NCI-H345 treated with DMSO at 0.1 percent for 48 hours (cell line): ENCODE measurements at regions not wholly inside any gene's neighbourhood (a gene's known extent, or its start where the extent isn't known, plus 50 kb on each side); places are given as distances from the start of the nearest gene placed in this dataset.

Experiments used
- DNase-seq: peaks from one replicate; lab custom pipeline; 2025; ENCODE audit not compliant: unreplicated experiment; lab: John Stamatoyannopoulos, UW

DNA sequence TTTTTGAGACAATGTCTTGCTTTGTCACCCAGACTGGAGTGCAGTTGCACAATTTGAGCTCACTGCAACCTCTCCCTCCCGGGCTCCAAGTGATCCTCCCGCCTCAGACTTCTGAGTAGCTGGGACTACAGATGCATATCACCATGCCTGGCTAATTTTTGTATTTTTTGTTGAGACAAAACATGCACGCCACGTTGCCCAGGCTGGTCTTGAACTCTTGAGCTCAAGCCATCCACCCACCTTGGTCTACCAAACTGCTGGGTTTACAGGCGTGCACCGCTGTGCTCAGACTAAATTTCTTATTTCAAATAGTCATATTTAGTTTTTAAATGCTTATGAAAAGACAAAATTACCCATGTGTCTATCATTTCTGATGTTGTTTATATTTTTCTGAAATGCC lies 2324.1 kb downstream of the MAT2B start:
- DNase-seq: no peak

DNA sequence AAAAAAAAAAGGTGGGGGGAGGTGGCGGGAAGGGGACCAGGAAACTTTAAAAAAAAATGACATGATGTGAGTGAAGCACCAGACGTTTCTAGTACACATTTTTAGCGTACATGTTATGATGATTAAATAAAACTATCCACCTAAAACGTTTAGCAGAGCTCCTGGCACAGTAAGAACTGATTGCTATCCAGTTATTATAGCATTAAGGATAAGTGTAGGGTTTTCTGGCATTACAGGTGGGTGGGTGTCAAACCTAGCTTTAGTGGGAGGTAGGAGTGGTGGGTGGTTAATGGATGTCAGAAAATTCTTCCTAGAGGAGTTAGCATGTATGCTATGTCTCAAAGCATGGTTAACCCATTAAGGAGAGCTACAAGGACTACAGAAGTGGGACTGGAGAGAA lies 2329.5 kb downstream of the MAT2B start:
- DNase-seq: no peak

DNA sequence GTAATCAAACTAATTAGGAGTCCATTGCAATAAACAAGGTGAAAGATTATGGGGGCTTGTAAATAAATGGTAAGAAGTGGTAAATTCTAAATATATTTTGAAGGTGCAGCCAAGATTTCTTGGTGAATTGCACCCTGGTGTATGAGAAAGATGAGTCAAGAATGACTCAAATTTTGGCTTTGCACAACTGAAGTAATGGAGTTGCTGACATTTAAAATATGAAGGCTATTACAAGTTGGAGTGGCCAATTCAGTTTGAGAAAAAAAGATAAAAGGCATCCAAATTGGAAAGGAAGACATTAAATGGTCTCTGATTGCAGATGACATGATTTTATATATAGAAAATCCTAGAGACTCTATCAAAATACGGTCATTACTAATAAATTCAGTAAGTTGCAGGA lies 2330.6 kb downstream of the MAT2B start:
- no peak for DNase-seq

GRCh38 chr5:165837286-165837685 lies 2331.9 kb downstream of the MAT2B start:
- no peak for DNase-seq

DNA sequence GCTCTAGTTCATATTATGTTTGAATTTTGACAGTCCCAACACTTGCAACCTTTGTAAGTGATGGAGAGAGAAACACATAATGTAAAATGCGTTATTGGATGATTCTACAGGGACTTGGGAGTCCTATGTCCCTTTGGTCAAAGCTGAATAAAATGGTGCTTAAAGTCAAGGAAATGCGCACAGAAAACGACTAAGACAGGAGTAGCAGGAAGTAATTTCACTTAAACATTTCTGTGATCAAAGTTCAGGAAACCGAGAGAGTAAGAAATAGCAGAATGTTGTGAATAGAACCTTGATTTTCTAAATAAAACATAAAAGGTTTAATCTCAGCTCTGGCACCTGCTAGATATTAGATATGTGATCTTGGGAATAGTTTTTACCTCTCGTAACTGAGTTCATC lies 2339.2 kb downstream of the MAT2B start:
- no peak for DNase-seq

GRCh38 chr5:165858118-165858517 lies 2352.7 kb downstream of the MAT2B start:
- DNase-seq: no peak

- no peak for DNase-seq
Measured at GRCh38 chr5:165859251-165859650, 2353.8 kb downstream of the MAT2B start.

DNA sequence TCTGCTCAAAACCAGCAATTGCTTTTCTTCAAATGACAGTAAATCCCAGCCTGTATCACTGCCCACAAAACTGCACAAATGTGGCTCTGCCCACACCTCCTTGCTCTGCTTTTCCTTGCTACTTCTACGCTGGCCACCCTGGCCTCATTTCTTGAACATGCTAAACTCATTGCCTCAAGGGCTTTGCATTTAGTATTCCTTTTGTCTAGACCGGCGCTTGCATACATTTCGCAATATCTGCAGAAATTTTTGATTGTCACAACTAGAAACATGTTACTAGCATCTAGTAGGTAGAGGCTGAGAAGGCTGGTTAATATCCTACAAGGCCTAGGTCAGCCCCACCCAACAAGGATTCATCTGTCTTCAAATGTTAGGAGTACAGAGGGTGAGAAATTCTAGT lies 2357.8 kb downstream of the MAT2B start:
- DNase-seq: no peak

DNA sequence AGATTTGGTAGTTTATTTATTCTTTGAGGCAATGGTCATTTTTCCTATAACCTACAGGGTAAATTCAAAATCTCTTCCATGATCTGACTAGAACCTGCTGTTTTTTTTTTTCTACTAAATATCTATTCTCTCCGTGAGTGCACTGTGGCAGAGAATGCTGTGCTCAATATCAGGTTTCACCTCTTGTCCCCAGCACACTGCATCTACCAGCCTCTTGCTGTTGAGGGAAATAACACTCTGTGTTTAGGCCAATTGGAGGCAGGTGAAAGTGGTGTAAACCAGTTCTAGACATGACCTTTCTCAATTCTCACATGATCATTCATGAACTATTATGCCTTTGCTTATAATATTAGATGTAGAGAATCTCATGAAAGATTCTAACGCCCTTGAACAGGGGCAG lies 2365.9 kb downstream of the MAT2B start:
- DNase-seq: no peak

- no peak for DNase-seq
Measured at GRCh38 chr5:165874851-165875250, 2369.4 kb downstream of the MAT2B start.

GRCh38 chr5:165876538-165876937 lies 2371.1 kb downstream of the MAT2B start:
- DNase-seq: no peak

GRCh38 chr5:165877475-165877874 lies 2372.1 kb downstream of the MAT2B start:
- DNase-seq: no peak

DNA sequence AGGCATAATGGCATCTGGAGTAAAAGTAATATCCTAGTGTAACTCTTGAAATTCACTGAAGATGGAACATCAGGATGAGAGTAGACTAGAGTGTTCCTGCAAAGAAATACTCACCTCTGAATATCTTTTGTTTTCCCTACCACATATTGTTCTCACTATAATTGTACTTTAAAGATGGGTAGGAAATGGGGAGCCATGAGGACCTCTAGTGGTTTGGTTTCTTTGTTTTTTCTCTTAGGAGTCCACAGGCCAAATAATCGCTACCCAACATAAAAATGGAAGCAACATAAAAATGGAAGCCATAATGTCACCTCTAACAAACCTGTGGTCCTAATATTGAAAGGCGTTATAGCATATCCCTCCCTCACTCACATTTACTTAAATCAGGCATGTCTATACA lies 2375.8 kb downstream of the MAT2B start:
- no peak for DNase-seq

DNA sequence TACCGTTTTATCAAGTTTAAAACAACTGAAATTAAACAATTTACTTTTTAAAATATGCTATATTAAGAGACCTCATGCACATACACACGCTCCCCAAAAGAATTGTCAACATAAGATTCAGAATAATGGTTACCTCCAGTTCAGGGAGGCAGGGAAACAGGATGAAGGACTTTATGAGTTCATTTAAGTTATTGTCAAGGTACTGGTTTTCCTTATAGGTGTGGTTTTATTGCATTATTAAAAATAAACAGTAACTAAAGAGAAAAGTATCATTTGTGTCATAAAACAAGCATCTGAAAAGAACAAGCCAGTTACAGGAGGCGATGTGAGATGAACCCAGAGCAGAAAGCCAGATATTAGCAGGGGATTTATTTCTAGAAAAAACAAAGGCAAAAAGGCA lies 2376.7 kb downstream of the MAT2B start:
- no peak for DNase-seq

DNA sequence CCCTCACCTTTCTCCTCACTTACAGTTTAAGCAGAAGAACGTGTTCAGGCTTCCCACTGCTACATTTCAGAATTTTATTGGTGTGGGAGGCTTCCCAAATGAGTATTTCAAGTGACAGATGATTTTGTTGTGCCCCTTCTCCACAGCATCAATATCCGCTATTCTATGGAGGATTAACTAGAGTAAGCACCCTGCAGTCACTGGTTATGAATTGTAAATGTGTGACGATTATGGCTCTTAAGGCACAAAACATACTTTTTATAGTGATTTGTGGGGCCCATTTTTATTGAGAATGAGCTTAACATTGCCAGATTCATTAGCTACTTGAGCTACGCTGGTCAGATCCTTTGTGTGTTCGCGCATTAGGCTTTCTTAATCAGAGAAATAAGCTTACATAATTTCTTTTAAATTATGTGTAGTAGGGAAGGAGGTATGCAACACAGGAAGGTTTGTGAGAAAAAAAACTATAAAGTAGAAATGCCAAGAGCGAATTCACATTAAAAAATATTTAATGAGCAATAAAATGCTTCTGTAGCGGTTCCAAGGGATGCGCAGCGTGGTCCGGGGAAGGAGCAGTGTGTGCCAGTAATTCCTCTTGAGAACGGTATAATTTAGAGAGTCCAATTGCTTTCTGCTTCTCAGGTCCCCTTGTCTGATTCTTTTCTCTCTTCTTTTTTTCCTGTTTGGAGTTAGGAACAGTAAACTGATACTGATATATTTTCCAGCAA lies 2380.4 kb downstream of the MAT2B start:
- DNase-seq: no peak

- no peak for DNase-seq
Measured at GRCh38 chr5:165887147-165887546, 2381.7 kb downstream of the MAT2B start.

DNA sequence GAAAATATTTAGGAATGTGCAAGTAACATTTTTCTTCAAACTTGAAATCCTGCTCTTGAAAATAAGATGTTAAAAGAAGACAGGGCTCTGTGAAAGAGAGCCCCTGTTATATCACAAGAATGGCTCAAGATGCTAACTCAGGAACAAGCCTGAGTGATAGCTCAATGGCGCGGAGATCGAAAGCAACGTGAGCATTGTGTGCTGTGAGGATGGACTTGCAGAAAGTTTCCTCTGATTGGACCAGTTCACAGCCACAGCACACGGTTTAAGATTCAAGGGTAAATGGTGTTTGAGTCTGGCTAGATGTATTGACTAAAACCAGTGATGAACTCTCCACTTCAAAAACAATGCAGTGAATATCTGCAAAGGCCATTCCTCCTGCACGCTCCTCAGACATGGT lies 2387.0 kb downstream of the MAT2B start:
- DNase-seq: no peak

DNA sequence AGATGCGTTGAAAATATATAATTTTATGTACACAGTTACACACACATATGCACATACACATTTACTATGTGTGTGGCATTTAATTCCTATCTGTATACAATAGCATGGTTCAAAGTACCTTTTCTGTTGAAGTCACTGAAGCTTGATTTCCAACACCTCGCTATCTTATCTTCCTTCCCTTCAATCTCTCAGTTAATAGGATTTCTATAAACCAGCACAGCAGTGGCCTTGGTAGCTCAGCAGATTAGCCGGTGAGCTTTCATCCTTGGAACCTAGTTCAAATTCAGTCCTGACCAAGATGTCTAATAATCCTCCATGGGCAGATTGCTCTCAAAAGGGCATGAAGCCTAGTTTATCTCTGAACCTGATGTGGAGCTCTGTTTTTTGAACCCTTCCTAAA lies 2389.5 kb downstream of the MAT2B start:
- DNase-seq: no peak

- DNase-seq: no peak
Measured at GRCh38 chr5:165903835-165904234, 2387.6 kb upstream of the WWC1 start.

- no peak for DNase-seq
Measured at GRCh38 chr5:165906871-165907270, 2384.6 kb upstream of the WWC1 start.

- DNase-seq: no peak
Measured at GRCh38 chr5:165913059-165913458, 2378.4 kb upstream of the WWC1 start.

DNA sequence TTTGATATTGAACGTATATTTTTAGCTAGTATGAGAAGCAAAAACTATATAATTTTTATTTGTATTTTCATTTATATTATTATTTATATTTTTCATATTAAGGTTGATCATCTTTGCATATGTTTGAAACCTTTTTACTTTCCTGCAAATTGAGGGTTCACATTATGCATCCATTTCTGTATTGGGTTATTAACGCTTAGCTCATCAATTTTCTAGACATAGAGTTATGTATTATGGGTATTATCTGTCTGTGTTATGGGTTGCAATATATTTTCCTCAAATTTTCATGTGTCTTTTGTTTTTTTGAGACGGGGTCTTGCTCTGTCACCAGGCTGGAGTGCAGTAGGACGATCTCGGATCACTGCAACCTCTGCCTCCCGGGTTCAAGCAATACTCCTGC lies 2377.0 kb upstream of the WWC1 start:
- no peak for DNase-seq

DNA sequence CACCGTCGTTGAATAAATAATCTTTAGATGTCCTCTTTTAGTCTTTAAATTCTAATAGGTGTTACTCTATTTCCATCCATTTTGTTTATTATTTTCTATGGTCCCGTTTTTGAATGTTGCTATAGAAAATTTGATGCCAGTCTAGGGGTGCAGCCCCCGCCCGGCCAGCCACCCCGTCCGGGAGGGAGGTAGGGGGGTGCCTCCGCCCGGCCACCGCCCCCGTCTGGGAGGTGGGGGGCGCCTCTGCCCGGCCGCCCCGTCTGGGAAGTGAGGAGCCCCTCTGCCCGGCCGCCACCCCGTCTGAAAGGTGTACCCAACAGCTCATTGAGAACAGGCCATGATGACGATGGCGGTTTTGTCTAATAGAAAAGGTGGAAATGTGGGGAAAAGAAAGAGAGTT lies 2372.2 kb upstream of the WWC1 start:
- no peak for DNase-seq
